ENCODE measurements at regions not wholly inside any gene's neighbourhood (a gene's known extent, or its start where the extent isn't known, plus 50 kb on each side); places are given as distances from the start of the nearest gene placed in this dataset.

- TF ChIP-seq POLR2A (IDR thresholded peaks at IDR 0.05) = no peak
- TF ChIP-seq, protein P1, sequence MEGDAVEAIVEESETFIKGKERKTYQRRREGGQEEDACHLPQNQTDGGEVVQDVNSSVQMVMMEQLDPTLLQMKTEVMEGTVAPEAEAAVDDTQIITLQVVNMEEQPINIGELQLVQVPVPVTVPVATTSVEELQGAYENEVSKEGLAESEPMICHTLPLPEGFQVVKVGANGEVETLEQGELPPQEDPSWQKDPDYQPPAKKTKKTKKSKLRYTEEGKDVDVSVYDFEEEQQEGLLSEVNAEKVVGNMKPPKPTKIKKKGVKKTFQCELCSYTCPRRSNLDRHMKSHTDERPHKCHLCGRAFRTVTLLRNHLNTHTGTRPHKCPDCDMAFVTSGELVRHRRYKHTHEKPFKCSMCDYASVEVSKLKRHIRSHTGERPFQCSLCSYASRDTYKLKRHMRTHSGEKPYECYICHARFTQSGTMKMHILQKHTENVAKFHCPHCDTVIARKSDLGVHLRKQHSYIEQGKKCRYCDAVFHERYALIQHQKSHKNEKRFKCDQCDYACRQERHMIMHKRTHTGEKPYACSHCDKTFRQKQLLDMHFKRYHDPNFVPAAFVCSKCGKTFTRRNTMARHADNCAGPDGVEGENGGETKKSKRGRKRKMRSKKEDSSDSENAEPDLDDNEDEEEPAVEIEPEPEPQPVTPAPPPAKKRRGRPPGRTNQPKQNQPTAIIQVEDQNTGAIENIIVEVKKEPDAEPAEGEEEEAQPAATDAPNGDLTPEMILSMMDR (IDR thresholded peaks at IDR 0.05) = no peak
Observed at GRCh38 chr3:181885868-181886630, 174.3 kb downstream of the SOX2 start.

Measured in vagina (tissue), 2 donors.